Thyroid gland (tissue), 4 donors: ENCODE measurements at regions not wholly inside any gene's neighbourhood (a gene's known extent, or its start where the extent isn't known, plus 50 kb on each side); places are given as distances from the start of the nearest gene placed in this dataset.

ENCODE experiments used
- DNase-seq, 2 donors: peaks; one replicate each; pipeline ENCODE4 v3.0.0-alpha.2; 2019
- H3K27ac ChIP-seq, 3 donors: fragments of 200-600 bp; sonication (generic); 1 replicate in 2 of 3; 2 replicates in 1 of 3; pipeline ENCODE4 v1.5.1; 2016 to 2019; ENCODE audit warnings: mild to moderate bottlenecking in 1 of 3, moderate library complexity in 1 of 3
- H3K27me3 ChIP-seq: fragments of 200-600 bp; sonication (generic); one replicate; pipeline ENCODE4 v1.5.1; 2019
- H3K36me3 ChIP-seq, 2 donors: fragments of 200-600 bp; sonication (generic); one replicate each; pipeline ENCODE4 v1.5.1; 2016 to 2019
- H3K4me1 ChIP-seq, 2 donors: fragments of 200-600 bp; sonication (generic); one replicate each; pipeline ENCODE4 v1.5.1; 2017 to 2019
- H3K4me3 ChIP-seq, 3 donors: fragments of 200-600 bp; sonication (generic); replicated peaks in 1 of 3; 1 replicate in 2 of 3; 2 replicates in 1 of 3; pipeline ENCODE4 v1.5.1; 2016; ENCODE audit warnings: mild to moderate bottlenecking in 1 of 3
- H3K9me3 ChIP-seq: fragments of 200-600 bp; sonication (generic); one replicate; pipeline ENCODE4 v1.5.1; 2017
- CTCF ChIP-seq, 6 experiments: fragments of 200-600 bp in 3 of 6; fragments of 450-650 bp in 3 of 6; sonication (generic) in 3 of 6; IDR thresholded peaks; one replicate each; pipeline ENCODE4 v1.5.1; 2016 to 2019; ENCODE audit warnings: antibody characterized with exemption in 6 of 6, mild to moderate bottlenecking in 2 of 6, inconsistent platforms in 1 of 6, moderate library complexity in 1 of 6
- POLR2A ChIP-seq, 2 donors: fragments of 450-650 bp; IDR thresholded peaks; one replicate each; pipeline ENCODE4 v1.6.1; 2017; ENCODE audit warnings: antibody characterized with exemption in 2 of 2, mild to moderate bottlenecking in 2 of 2, moderate library complexity in 1 of 2
- WGBS, 2 donors: methylation state at CpG; one replicate each; pipeline ENCODE4 v1.1.5; 2017; 5-methylcytosine and 5-hydroxymethylcytosine counted together
- intact Hi-C: fragments of 100-400 bp; cut with DNase I; formaldehyde crosslinking; loops from one replicate; pipeline ENCODE4 v1.15.1; 2023

- TF ChIP-seq POLR2A (IDR thresholded peaks at IDR 0.05) = no peak
- TF ChIP-seq CTCF (IDR thresholded peaks at IDR 0.05) = no peak
- no peak for DNase-seq
- no peaks in the 10 kb centered on the region for H3K9me3 ChIP-seq
- no peaks in the 10 kb centered on the region for H3K27me3 ChIP-seq
- intact Hi-C loops = no loop called here
- no peak overlapping the region for H3K27ac ChIP-seq
- 85 to 86% methylated on average over 13 to 14 of the region's 18 CpGs for WGBS, 2 donors
- H3K4me1 ChIP-seq = no peaks in the 10 kb centered on the region
- no peak overlapping the region for H3K4me3 ChIP-seq
- no peaks in the 10 kb centered on the region for H3K36me3 ChIP-seq
These were observed 312.2 kb upstream of the DIO3 start for GRCh38 chr14:101248840-101249675.

GRCh38 chr14:101249676-101250036 is 311.6 kb upstream of the DIO3 start:
- no peaks in the 10 kb centered on the region for H3K27me3 ChIP-seq
- H3K4me1 ChIP-seq = no peaks in the 10 kb centered on the region
- DNase-seq = no peak
- no peak overlapping the region for H3K4me3 ChIP-seq
- TF ChIP-seq CTCF (IDR thresholded peaks at IDR 0.05) (no peak), POLR2A (IDR thresholded peaks at IDR 0.05) (no peak)
- intact Hi-C loops = no loop called here
- H3K27ac ChIP-seq = no peak overlapping the region
- WGBS, 2 donors = 94 to 97% methylated on average over 8 of the region's 8 CpGs
- H3K36me3 ChIP-seq = no peaks in the 10 kb centered on the region
- H3K9me3 ChIP-seq = no peaks in the 10 kb centered on the region

- DNase-seq = no peak
- TF ChIP-seq POLR2A (IDR thresholded peaks at IDR 0.05) (no peak), CTCF (IDR thresholded peaks at IDR 0.05) (no peak)
- 85 to 86% methylated on average over 13 to 17 of the region's 17 CpGs for WGBS, 2 donors
- no peaks in the 10 kb centered on the region for H3K27me3 ChIP-seq
- intact Hi-C loops = no loop called here
- H3K4me3 ChIP-seq = no peak overlapping the region
- H3K36me3 ChIP-seq = no peaks in the 10 kb centered on the region
- H3K9me3 ChIP-seq = no peaks in the 10 kb centered on the region
- no peaks in the 10 kb centered on the region for H3K4me1 ChIP-seq
- no peak overlapping the region for H3K27ac ChIP-seq
These were observed 310.9 kb upstream of the DIO3 start for GRCh38 chr14:101250336-101250947.

GRCh38 chr14:101250948-101251811 is 310.1 kb upstream of the DIO3 start:
- no peak for TF ChIP-seq POLR2A (IDR thresholded peaks at IDR 0.05)
- TF ChIP-seq CTCF (IDR thresholded peaks at IDR 0.05) = no peak
- Histone ChIP-seq H3K36me3 (no peaks in the 10 kb centered on the region), H3K4me1 (no peaks in the 10 kb centered on the region), H3K4me3 (no peak overlapping the region), H3K9me3 (no peaks in the 10 kb centered on the region), H3K27me3 (no peaks in the 10 kb centered on the region), H3K27ac (no peak overlapping the region)
- intact Hi-C loops = no loop called here
- 90 to 91% methylated on average over 12 to 15 of the region's 15 CpGs for WGBS, 2 donors
- DNase-seq = no peak
